Panc1 (cell line): ENCODE measurements at regions not wholly inside any gene's neighbourhood (a gene's known extent, or its start where the extent isn't known, plus 50 kb on each side); places are given as distances from the start of the nearest gene placed in this dataset.
A peak's percentile ranks its signal among the peaks of the same experiment; 100 is the strongest.

Source experiments
- ATAC-seq: fragments of 200-7000 bp; cut with Tn5 transposase; 2 replicates; pipeline ENCODE4 v1.9.1; 2020; ENCODE audit warnings: mild to moderate bottlenecking, moderate library complexity
- BruUV-seq: library from RNA; stranded (reverse); fragments of 400-500 nt; replicated peaks from 2 replicates; lab custom pipeline; 2021; lab: Mats Ljungman, UMichigan
- CTCF ChIA-PET: fragments of 300-600 bp; sonication (Branson Sonifier 250); formaldehyde crosslinking; loops from one replicate; lab custom pipeline; 2022; ENCODE audit warnings: antibody characterized with exemption; lab: Charles Lee
- POLR2A ChIA-PET: fragments of 300-600 bp; sonication (Branson Sonifier 250); formaldehyde crosslinking; loops from one replicate; lab custom pipeline; 2022; ENCODE audit warnings: antibody characterized with exemption; lab: Charles Lee
- DNase-seq: peaks from one replicate; pipeline ENCODE4 v3.0.0-alpha.2; 2010; ENCODE audit warnings: low read depth, low spot score
- H3K27ac ChIP-seq: 2 replicates; pipeline ENCODE4 v1.5.1; 2011; ENCODE audit warnings: mild to moderate bottlenecking, low read length, inconsistent platforms
- H3K27me3 ChIP-seq: fragments of 200-500 bp; sonication (Bioruptor generic); 2 replicates; pipeline ENCODE4 v1.6.0; 2014; ENCODE audit warnings: low read length, inconsistent platforms; ENCODE audit not compliant: control insufficient read depth, insufficient read depth
- H3K36me3 ChIP-seq: fragments of 200-500 bp; sonication (Bioruptor generic); 2 replicates; pipeline ENCODE4 v1.5.1; 2014; ENCODE audit warnings: inconsistent platforms, mild to moderate bottlenecking, low read length, moderate library complexity; ENCODE audit not compliant: control insufficient read depth, insufficient read depth
- H3K4me1 ChIP-seq: 2 replicates; pipeline ENCODE4 v1.5.1; 2011; ENCODE audit warnings: inconsistent platforms, mild to moderate bottlenecking, low read length, moderate library complexity; ENCODE audit not compliant: control insufficient read depth, insufficient read depth
- H3K4me3 ChIP-seq, 2 experiments: 2 replicates each; pipeline ENCODE4 v1.5.1; 2011 to 2012; ENCODE audit warnings: low read depth in 2 of 2, low read length in 2 of 2, mild to moderate bottlenecking in 2 of 2, inconsistent platforms in 1 of 2, moderate library complexity in 1 of 2
- H3K9me3 ChIP-seq: fragments of 200-500 bp; sonication (Bioruptor generic); 2 replicates; pipeline ENCODE4 v1.5.1; 2014; ENCODE audit warnings: low read depth, mild to moderate bottlenecking, inconsistent platforms, low read length, moderate library complexity; ENCODE audit not compliant: control insufficient read depth, insufficient read depth
- POLR2AphosphoS5 ChIP-seq: IDR thresholded peaks from 2 replicates; pipeline ENCODE4 v1.6.1; 2012; ENCODE audit warnings: mild to moderate bottlenecking, low read depth, low read length, moderate library complexity
- SIN3A ChIP-seq: IDR thresholded peaks from 2 replicates; pipeline ENCODE4 v1.6.1; 2012; ENCODE audit warnings: low read depth, mild to moderate bottlenecking, low read length, moderate library complexity, borderline replicate concordance; ENCODE audit not compliant: insufficient read depth
- TCF7L2 ChIP-seq: IDR thresholded peaks from 2 replicates; pipeline ENCODE4 v1.6.1; 2011; ENCODE audit warnings: mild to moderate bottlenecking, low read depth, low read length, inconsistent platforms
- in situ Hi-C: cut with HindIII; loops from 2 replicates; pipeline ENCODE4 v1.10.0; 2016; ENCODE audit warnings: low sequenced_read_pairs, low pct_unique_long_range_greater_than_20kb
- intact Hi-C: fragments of 100-400 bp; cut with micrococcal nuclease; formaldehyde crosslinking; loops from one replicate; pipeline ENCODE4 v1.10.0; 2022; ENCODE audit not compliant: unreplicated experiment
- TF ChIP-seq, protein P1 (sequence below), 2 experiments: IDR thresholded peaks; 2 replicates each; pipeline ENCODE4 v1.6.1; 2011 to 2012; ENCODE audit warnings: low read depth in 2 of 2, control low read depth in 1 of 2, low read length in 1 of 2, mild to moderate bottlenecking in 1 of 2, moderate library complexity in 1 of 2; ENCODE audit not compliant: insufficient read depth in 1 of 2
- TF ChIP-seq, protein P2 (sequence below): fragments of 450-650 bp; IDR thresholded peaks from 2 replicates; pipeline ENCODE4 v1.5.1; 2017; ENCODE audit warnings: mild to moderate bottlenecking

DNA sequence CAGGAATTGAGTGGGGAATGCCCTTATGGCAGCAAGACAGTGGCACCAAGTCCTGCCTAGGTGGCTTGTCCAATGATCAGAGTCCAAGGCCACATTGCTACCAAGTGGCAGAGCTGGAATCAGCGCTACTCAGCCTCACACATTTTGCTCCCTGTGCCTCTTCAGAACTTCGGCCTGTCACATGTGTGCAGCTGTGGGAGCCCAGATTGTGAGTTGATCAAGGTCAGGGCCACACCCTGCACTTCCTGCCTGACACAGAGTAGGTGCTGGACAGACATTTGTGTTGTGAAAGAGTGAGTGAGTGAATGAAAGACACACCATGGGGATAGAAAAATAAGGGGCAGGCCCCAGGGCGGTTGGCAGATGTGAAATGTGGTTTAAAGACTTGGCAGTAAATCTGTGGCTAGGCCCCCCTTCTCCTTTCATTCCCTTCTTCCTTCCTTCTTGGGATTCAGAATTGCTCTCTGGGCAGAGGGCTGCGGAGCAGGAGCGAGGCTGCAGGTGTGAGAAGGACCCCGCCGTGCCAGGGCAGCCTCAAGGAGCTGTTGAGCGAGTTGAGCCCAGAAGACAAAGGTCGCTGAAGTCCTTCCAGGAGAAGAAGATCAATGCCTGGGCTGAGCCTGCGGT lies 83.5 kb downstream of the SLC25A47 start:
- no peak for TF ChIP-seq POLR2AphosphoS5
- TF ChIP-seq, protein P1, sequence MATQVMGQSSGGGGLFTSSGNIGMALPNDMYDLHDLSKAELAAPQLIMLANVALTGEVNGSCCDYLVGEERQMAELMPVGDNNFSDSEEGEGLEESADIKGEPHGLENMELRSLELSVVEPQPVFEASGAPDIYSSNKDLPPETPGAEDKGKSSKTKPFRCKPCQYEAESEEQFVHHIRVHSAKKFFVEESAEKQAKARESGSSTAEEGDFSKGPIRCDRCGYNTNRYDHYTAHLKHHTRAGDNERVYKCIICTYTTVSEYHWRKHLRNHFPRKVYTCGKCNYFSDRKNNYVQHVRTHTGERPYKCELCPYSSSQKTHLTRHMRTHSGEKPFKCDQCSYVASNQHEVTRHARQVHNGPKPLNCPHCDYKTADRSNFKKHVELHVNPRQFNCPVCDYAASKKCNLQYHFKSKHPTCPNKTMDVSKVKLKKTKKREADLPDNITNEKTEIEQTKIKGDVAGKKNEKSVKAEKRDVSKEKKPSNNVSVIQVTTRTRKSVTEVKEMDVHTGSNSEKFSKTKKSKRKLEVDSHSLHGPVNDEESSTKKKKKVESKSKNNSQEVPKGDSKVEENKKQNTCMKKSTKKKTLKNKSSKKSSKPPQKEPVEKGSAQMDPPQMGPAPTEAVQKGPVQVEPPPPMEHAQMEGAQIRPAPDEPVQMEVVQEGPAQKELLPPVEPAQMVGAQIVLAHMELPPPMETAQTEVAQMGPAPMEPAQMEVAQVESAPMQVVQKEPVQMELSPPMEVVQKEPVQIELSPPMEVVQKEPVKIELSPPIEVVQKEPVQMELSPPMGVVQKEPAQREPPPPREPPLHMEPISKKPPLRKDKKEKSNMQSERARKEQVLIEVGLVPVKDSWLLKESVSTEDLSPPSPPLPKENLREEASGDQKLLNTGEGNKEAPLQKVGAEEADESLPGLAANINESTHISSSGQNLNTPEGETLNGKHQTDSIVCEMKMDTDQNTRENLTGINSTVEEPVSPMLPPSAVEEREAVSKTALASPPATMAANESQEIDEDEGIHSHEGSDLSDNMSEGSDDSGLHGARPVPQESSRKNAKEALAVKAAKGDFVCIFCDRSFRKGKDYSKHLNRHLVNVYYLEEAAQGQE (IDR thresholded peaks at IDR 0.05; ENCODE audit: insufficient read depth in 1 of 2, low read depth in 2 of 2, low read length in 1 of 2), result no peak
- ChIA-PET POLR2A (no interaction called here), CTCF (interaction anchor here (0.9 kb wide), 1 partner anchor 20 kb away, joined by 3 read pairs; no protein-coding TSS in a partner anchor)
- in situ Hi-C loops, result no loop called here
- DNase-seq, result no peak
- ATAC-seq, result no peak
- BruUV-seq, result no TSS peak
- Histone ChIP-seq H3K27me3 (no peaks in the 10 kb centered on the region), H3K4me1 (peaks cover 24% of the 10 kb centered on the region), H3K36me3 (no peaks in the 10 kb centered on the region), H3K9me3 (no peaks in the 10 kb centered on the region), H3K27ac (no peak overlapping the region; the same call in 1 of the 2 replicates), H3K4me3 (no peak overlapping the region)
- intact Hi-C loops, result no loop called here

DNA sequence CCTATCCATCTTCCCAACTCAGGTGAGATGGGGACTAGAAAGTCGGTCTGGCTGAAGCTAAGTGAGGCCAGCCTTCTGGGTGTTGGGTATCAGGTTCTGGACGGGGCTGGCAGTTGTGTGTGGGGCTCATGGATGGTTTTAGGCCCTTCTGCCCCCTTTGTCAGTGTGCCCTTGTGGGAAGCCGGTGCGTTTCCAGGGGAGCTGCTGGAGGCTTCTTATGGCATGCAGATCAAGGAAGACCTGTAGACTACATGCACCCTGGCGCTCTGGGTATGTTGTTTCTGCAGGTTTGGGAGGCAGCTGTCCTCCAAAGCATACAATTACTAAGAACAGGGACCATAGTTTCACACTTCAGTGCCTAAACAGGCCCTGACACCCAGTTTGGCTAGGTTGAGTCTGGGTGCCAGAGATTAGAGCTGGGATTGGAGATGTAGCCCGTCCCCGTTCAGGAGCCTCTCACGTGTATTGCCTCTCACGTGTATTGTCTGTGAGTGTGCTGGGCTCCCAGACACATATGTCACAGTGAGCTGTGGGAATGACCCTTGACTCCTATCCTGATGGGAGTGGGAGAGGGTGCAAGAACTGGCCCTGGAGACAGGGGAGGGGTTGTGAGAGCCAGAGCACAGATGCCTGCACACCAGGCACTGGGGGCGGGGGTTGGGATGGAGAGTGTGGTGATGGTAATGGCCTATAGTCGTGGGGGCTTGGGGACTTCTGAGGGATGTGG lies 84.4 kb downstream of the SLC25A47 start:
- no TSS peak for BruUV-seq
- no peaks in the 10 kb centered on the region for H3K36me3 ChIP-seq
- intact Hi-C loops, result no loop called here
- no peaks in the 10 kb centered on the region for H3K9me3 ChIP-seq
- ChIA-PET CTCF (interaction anchor here (0.9 kb wide), 1 partner anchor 21 kb away, joined by 3 read pairs; no protein-coding TSS in a partner anchor), POLR2A (interaction anchor here (0.6 kb wide), 1 partner anchor 162 kb away, joined by 7 read pairs; no protein-coding TSS in a partner anchor)
- peak overlapping the region; percentile 57 for H3K27ac ChIP-seq
- no peak for DNase-seq
- TF ChIP-seq TCF7L2 (no peak), SIN3A (no peak), POLR2AphosphoS5 (no peak)
- TF ChIP-seq, protein P1 (IDR thresholded peaks at IDR 0.05; ENCODE audit: insufficient read depth in 1 of 2, low read depth in 2 of 2, low read length in 1 of 2), result no peak
- TF ChIP-seq, protein P2, sequence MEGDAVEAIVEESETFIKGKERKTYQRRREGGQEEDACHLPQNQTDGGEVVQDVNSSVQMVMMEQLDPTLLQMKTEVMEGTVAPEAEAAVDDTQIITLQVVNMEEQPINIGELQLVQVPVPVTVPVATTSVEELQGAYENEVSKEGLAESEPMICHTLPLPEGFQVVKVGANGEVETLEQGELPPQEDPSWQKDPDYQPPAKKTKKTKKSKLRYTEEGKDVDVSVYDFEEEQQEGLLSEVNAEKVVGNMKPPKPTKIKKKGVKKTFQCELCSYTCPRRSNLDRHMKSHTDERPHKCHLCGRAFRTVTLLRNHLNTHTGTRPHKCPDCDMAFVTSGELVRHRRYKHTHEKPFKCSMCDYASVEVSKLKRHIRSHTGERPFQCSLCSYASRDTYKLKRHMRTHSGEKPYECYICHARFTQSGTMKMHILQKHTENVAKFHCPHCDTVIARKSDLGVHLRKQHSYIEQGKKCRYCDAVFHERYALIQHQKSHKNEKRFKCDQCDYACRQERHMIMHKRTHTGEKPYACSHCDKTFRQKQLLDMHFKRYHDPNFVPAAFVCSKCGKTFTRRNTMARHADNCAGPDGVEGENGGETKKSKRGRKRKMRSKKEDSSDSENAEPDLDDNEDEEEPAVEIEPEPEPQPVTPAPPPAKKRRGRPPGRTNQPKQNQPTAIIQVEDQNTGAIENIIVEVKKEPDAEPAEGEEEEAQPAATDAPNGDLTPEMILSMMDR, result no peak
- no peaks in the 10 kb centered on the region for H3K27me3 ChIP-seq
- peaks cover 24% of the 10 kb centered on the region for H3K4me1 ChIP-seq
- ATAC-seq, result no peak
- in situ Hi-C loops, result no loop called here
- H3K4me3 ChIP-seq, result no peak overlapping the region
